Myocyte (in vitro differentiated cells): ENCODE measurements at regions not wholly inside any gene's neighbourhood (a gene's known extent, or its start where the extent isn't known, plus 50 kb on each side); places are given as distances from the start of the nearest gene placed in this dataset.
"Not testable (repeated sequence)": the region's sequence is repeated elsewhere in the genome, so short reads cannot be mapped to it uniquely, and the experiment has no call there.

Experiments
- DNase-seq: peaks from one replicate; pipeline ENCODE4 v3.0.0-alpha.2; 2012; ENCODE audit warnings: low read depth

GRCh38 chrX:148080593-148080992 is 99.5 kb downstream of the FMR1NB start:
- no peak for DNase-seq

- no peak for DNase-seq
Observed at GRCh38 chrX:148084611-148085010, 103.5 kb downstream of the FMR1NB start.

- no peak for DNase-seq
Observed at GRCh38 chrX:148120151-148120550, 139.0 kb downstream of the FMR1NB start.

GRCh38 chrX:148120999-148121623 is 140.0 kb downstream of the FMR1NB start:
- DNase-seq, result no peak

GRCh38 chrX:148128872-148129505 is 147.9 kb downstream of the FMR1NB start:
- DNase-seq, result not testable (repeated sequence)

- peak; percentile 19 for DNase-seq
Observed at GRCh38 chrX:148133105-148133725, 152.1 kb downstream of the FMR1NB start.

GRCh38 chrX:148134578-148134977 is 153.4 kb downstream of the FMR1NB start:
- DNase-seq, result no peak

GRCh38 chrX:148135738-148136137 is 154.6 kb downstream of the FMR1NB start:
- DNase-seq, result no peak

- no peak for DNase-seq
Observed at GRCh38 chrX:148146121-148146520, 165.0 kb downstream of the FMR1NB start.

GRCh38 chrX:148156986-148157385 is 175.8 kb downstream of the FMR1NB start:
- no peak for DNase-seq

- DNase-seq, result no peak
Observed at GRCh38 chrX:148159796-148160195, 178.7 kb downstream of the FMR1NB start.

GRCh38 chrX:148161701-148162100 is 180.6 kb downstream of the FMR1NB start:
- DNase-seq, result no peak

GRCh38 chrX:148185631-148186030 is 204.5 kb downstream of the FMR1NB start:
- DNase-seq, result no peak

- no peak for DNase-seq
Observed at GRCh38 chrX:148192547-148192946, 211.4 kb downstream of the FMR1NB start.

- DNase-seq, result no peak
Observed at GRCh38 chrX:148193759-148194158, 212.6 kb downstream of the FMR1NB start.

- no peak for DNase-seq
Observed at GRCh38 chrX:148203531-148203930, 222.4 kb downstream of the FMR1NB start.

GRCh38 chrX:148204195-148204594 is 223.1 kb downstream of the FMR1NB start:
- DNase-seq, result no peak

- DNase-seq, result no peak
Observed at GRCh38 chrX:148214786-148215185, 233.6 kb downstream of the FMR1NB start.

- no peak for DNase-seq
Observed at GRCh38 chrX:148215726-148216125, 234.6 kb downstream of the FMR1NB start.

- DNase-seq, result no peak
Observed at GRCh38 chrX:148223361-148223760, 242.2 kb downstream of the FMR1NB start.

- no peak for DNase-seq
Observed at GRCh38 chrX:148228521-148228920, 247.4 kb downstream of the FMR1NB start.

- no peak for DNase-seq
Observed at GRCh38 chrX:148229801-148230303, 248.7 kb downstream of the FMR1NB start.

GRCh38 chrX:148259990-148260389 is 240.4 kb upstream of the AFF2 start:
- DNase-seq, result no peak
